Parathyroid adenoma (tissue), 2 donors: ENCODE measurements at regions not wholly inside any gene's neighbourhood (a gene's known extent, or its start where the extent isn't known, plus 50 kb on each side); places are given as distances from the start of the nearest gene placed in this dataset.

Source experiments
- H2AFZ ChIP-seq: fragments of 300-600 bp; sonication (generic); one replicate; pipeline ENCODE4 v1.7.0; 2017; ENCODE audit warnings: antibody characterized with exemption, mild to moderate bottlenecking
- H3K27ac ChIP-seq: fragments of 300-600 bp; sonication (generic); one replicate; pipeline ENCODE4 v1.7.0; 2017
- H3K27me3 ChIP-seq: fragments of 300-600 bp; sonication (generic); one replicate; pipeline ENCODE4 v1.7.0; 2017; ENCODE audit warnings: low read length; ENCODE audit not compliant: control insufficient read depth, insufficient read depth
- H3K36me3 ChIP-seq: fragments of 300-600 bp; sonication (generic); one replicate; pipeline ENCODE4 v1.7.0; 2017; ENCODE audit warnings: low read length; ENCODE audit not compliant: control insufficient read depth, insufficient read depth
- H3K4me1 ChIP-seq: fragments of 300-600 bp; sonication (generic); one replicate; pipeline ENCODE4 v1.7.0; 2017; ENCODE audit warnings: control low read depth
- H3K4me2 ChIP-seq: fragments of 300-600 bp; sonication (generic); one replicate; pipeline ENCODE4 v1.7.0; 2017; ENCODE audit warnings: low read length
- H3K4me3 ChIP-seq: fragments of 300-600 bp; sonication (generic); one replicate; pipeline ENCODE4 v1.7.0; 2017; ENCODE audit warnings: low read depth, low read length
- H3K79me2 ChIP-seq: fragments of 300-600 bp; sonication (generic); one replicate; pipeline ENCODE4 v1.7.0; 2017; ENCODE audit warnings: control low read depth
- H3K9ac ChIP-seq: fragments of 300-600 bp; sonication (generic); one replicate; pipeline ENCODE4 v1.7.0; 2017; ENCODE audit warnings: mild to moderate bottlenecking
- H3K9me3 ChIP-seq: fragments of 300-600 bp; sonication (generic); one replicate; pipeline ENCODE4 v1.7.0; 2017; ENCODE audit warnings: low read length; ENCODE audit not compliant: control insufficient read depth
- CTCF ChIP-seq: fragments of 300-600 bp; sonication (generic); IDR thresholded peaks from one replicate; pipeline ENCODE4 v1.7.0; 2017; ENCODE audit warnings: antibody characterized with exemption, mild to moderate bottlenecking
- donor health status: primary hyperparathyroidism.

GRCh38 chr6:144834426-144835038 lies 549.4 kb downstream of the UTRN start:
- no peaks in the 10 kb centered on the region for H3K4me1 ChIP-seq
- no peaks in the 10 kb centered on the region for H3K9me3 ChIP-seq
- no peaks in the 10 kb centered on the region for H3K27me3 ChIP-seq
- H2AFZ ChIP-seq: no peak overlapping the region
- H3K4me3 ChIP-seq: no peak overlapping the region
- H3K27ac ChIP-seq: no peak overlapping the region
- H3K79me2 ChIP-seq: no peaks in the 10 kb centered on the region
- no peak overlapping the region for H3K4me2 ChIP-seq
- no peaks in the 10 kb centered on the region for H3K36me3 ChIP-seq
- H3K9ac ChIP-seq: no peak overlapping the region
- no peak for TF ChIP-seq CTCF

- TF ChIP-seq CTCF: no peak
- H3K79me2 ChIP-seq: no peaks in the 10 kb centered on the region
- H3K9me3 ChIP-seq: no peaks in the 10 kb centered on the region
- H3K4me2 ChIP-seq: no peak overlapping the region
- no peaks in the 10 kb centered on the region for H3K27me3 ChIP-seq
- H3K4me3 ChIP-seq: no peak overlapping the region
- no peak overlapping the region for H2AFZ ChIP-seq
- H3K36me3 ChIP-seq: no peaks in the 10 kb centered on the region
- H3K4me1 ChIP-seq: no peaks in the 10 kb centered on the region
- H3K27ac ChIP-seq: no peak overlapping the region
- no peak overlapping the region for H3K9ac ChIP-seq
Measured at GRCh38 chr6:144835322-144835973, 550.3 kb downstream of the UTRN start.

- Histone ChIP-seq H3K4me2 (no peak overlapping the region), H3K27me3 (no peaks in the 10 kb centered on the region), H3K36me3 (no peaks in the 10 kb centered on the region), H3K9me3 (no peaks in the 10 kb centered on the region), H3K79me2 (no peaks in the 10 kb centered on the region), H3K27ac (no peak overlapping the region), H3K4me3 (no peak overlapping the region), H3K9ac (no peak overlapping the region), H2AFZ (no peak overlapping the region), H3K4me1 (no peaks in the 10 kb centered on the region)
- TF ChIP-seq CTCF: no peak
Measured at GRCh38 chr6:144840619-144841018, 555.5 kb downstream of the UTRN start.

- Histone ChIP-seq H3K27me3 (no peaks in the 10 kb centered on the region), H3K36me3 (no peaks in the 10 kb centered on the region)
Measured at GRCh38 chr6:144843701-144844100, 558.6 kb downstream of the UTRN start.

More at GRCh38 chr6:144843701-144844100, 558.6 kb downstream of the UTRN start:
- no peak overlapping the region for H3K4me2 ChIP-seq
- H3K27ac ChIP-seq: no peak overlapping the region
- no peaks in the 10 kb centered on the region for H3K79me2 ChIP-seq
- no peak overlapping the region for H2AFZ ChIP-seq
- H3K4me1 ChIP-seq: no peaks in the 10 kb centered on the region
- TF ChIP-seq CTCF: no peak
- no peak overlapping the region for H3K9ac ChIP-seq
- H3K4me3 ChIP-seq: no peak overlapping the region
- no peaks in the 10 kb centered on the region for H3K9me3 ChIP-seq
